IMR-90 (cell line): ENCODE measurements at regions not wholly inside any gene's neighbourhood (a gene's known extent, or its start where the extent isn't known, plus 50 kb on each side); places are given as distances from the start of the nearest gene placed in this dataset.

Experiments
- ATAC-seq: fragments of 200-7000 bp; cut with Tn5 transposase; 2 replicates; pipeline ENCODE4 v1.9.1; 2020; ENCODE audit warnings: low read depth, mild to moderate bottlenecking, moderate library complexity
- BruUV-seq: library from RNA; stranded (reverse); fragments of 400-500 nt; replicated peaks from 2 replicates; lab custom pipeline; 2021; lab: Mats Ljungman, UMichigan
- CTCF ChIA-PET: fragments of 300-600 bp; formaldehyde crosslinking; extraction: SDS; loops from one replicate; lab custom pipeline; 2021; ENCODE audit warnings: antibody characterized with exemption; lab: Yijun Ruan, JAX
- POLR2A ChIA-PET: fragments of 300-600 bp; sonication (Branson Sonifier 250); formaldehyde crosslinking; loops from one replicate; lab custom pipeline; 2022; ENCODE audit warnings: antibody characterized with exemption; ENCODE audit not compliant: unreplicated experiment; lab: Charles Lee
- DNase-seq: peaks from one replicate; pipeline ENCODE4 v3.0.0; 2013
- H2AFZ ChIP-seq: replicated peaks from 2 replicates; pipeline ENCODE3; 2013; ENCODE audit warnings: low read length, mild to moderate bottlenecking; ENCODE audit not compliant: poor library complexity
- H2AK5ac ChIP-seq: 2 replicates; pipeline ENCODE4 v1.6.1; 2013; ENCODE audit warnings: low read depth, low read length, inconsistent platforms
- H2AK9ac ChIP-seq: replicated peaks from 2 replicates; pipeline ENCODE3; 2013; ENCODE audit warnings: mild to moderate bottlenecking, low read depth, low read length, moderate library complexity; ENCODE audit not compliant: poor library complexity
- H2BK120ac ChIP-seq: 2 replicates; pipeline ENCODE4 v1.6.1; 2013; ENCODE audit warnings: low read depth, low read length, inconsistent platforms
- H2BK15ac ChIP-seq: 3 replicates; pipeline ENCODE4 v1.6.1; 2013; ENCODE audit warnings: low read depth, low read length, inconsistent platforms
- H2BK20ac ChIP-seq: 2 replicates; pipeline ENCODE4 v1.6.1; 2013; ENCODE audit warnings: low read depth, mild to moderate bottlenecking, inconsistent platforms, low read length, moderate library complexity
- H2BK5ac ChIP-seq: 2 replicates; pipeline ENCODE4 v1.6.1; 2013; ENCODE audit warnings: mild to moderate bottlenecking, low read depth, low read length, inconsistent platforms; ENCODE audit not compliant: poor library complexity, severe bottlenecking
- H3K14ac ChIP-seq: replicated peaks from 2 replicates; pipeline ENCODE4 v1.6.1; 2013; ENCODE audit warnings: low read depth, low read length, inconsistent platforms
- H3K18ac ChIP-seq: 2 replicates; pipeline ENCODE4 v1.6.1; 2013; ENCODE audit warnings: low read depth, low read length, control low read depth
- H3K23ac ChIP-seq: 2 replicates; pipeline ENCODE4 v1.6.1; 2013; ENCODE audit warnings: low read depth, low read length, inconsistent platforms
- H3K27ac ChIP-seq: 2 replicates; pipeline ENCODE4 v1.5.1; 2013; ENCODE audit warnings: mild to moderate bottlenecking, control low read depth, low read length; ENCODE audit not compliant: insufficient read depth
- H3K27me3 ChIP-seq: 2 replicates; pipeline ENCODE4 v1.6.1; 2013; ENCODE audit warnings: low read length; ENCODE audit not compliant: control insufficient read depth, insufficient read depth
- H3K36me3 ChIP-seq: 2 replicates; pipeline ENCODE4 v1.6.1; 2013; ENCODE audit warnings: low read length, mixed read lengths; ENCODE audit not compliant: control insufficient read depth, insufficient read depth
- H3K4ac ChIP-seq: 2 replicates; pipeline ENCODE4 v1.6.1; 2013; ENCODE audit warnings: low read depth, low read length, inconsistent platforms
- H3K4me1 ChIP-seq: 2 replicates; pipeline ENCODE4 v1.6.1; 2013; ENCODE audit warnings: low read length, mixed read lengths; ENCODE audit not compliant: control insufficient read depth, insufficient read depth
- H3K4me2 ChIP-seq: 2 replicates; pipeline ENCODE4 v1.6.1; 2013; ENCODE audit warnings: low read depth, mild to moderate bottlenecking, control low read depth, low read length, moderate library complexity
- H3K4me3 ChIP-seq: 2 replicates; pipeline ENCODE4 v1.5.1; 2013; ENCODE audit warnings: low read depth, mild to moderate bottlenecking, control low read depth, low read length, moderate library complexity; ENCODE audit not compliant: insufficient read depth
- H3K56ac ChIP-seq: 2 replicates; pipeline ENCODE4 v1.6.1; 2013; ENCODE audit warnings: low read length, inconsistent platforms; ENCODE audit not compliant: insufficient read depth; ENCODE audit errors: extremely low read depth
- H3K79me1 ChIP-seq, 2 experiments: 2 replicates each; pipeline ENCODE4 v1.6.1; 2013; ENCODE audit warnings: low read length in 2 of 2, inconsistent platforms in 1 of 2, low read depth in 1 of 2
- H3K9ac ChIP-seq: 2 replicates; pipeline ENCODE4 v1.6.1; 2013; ENCODE audit warnings: low read depth, low read length, control low read depth
- H3K9me1 ChIP-seq: 2 replicates; pipeline ENCODE4 v1.6.1; 2013; ENCODE audit warnings: low read length, inconsistent platforms; ENCODE audit not compliant: insufficient read depth
- H3K9me3 ChIP-seq: 2 replicates; pipeline ENCODE4 v1.6.1; 2013; ENCODE audit warnings: low read length; ENCODE audit not compliant: control insufficient read depth, insufficient read depth
- H4K20me1 ChIP-seq: 2 replicates; pipeline ENCODE4 v1.6.1; 2013; ENCODE audit warnings: low read length, inconsistent platforms; ENCODE audit not compliant: insufficient read depth
- H4K5ac ChIP-seq: 2 replicates; pipeline ENCODE4 v1.6.1; 2013; ENCODE audit warnings: mild to moderate bottlenecking, low read depth, low read length, control low read depth
- H4K8ac ChIP-seq, 2 experiments: 2 replicates each; pipeline ENCODE4 v1.6.1; 2013; ENCODE audit warnings: low read depth in 2 of 2, low read length in 2 of 2, control low read depth in 1 of 2, inconsistent platforms in 1 of 2
- H4K91ac ChIP-seq: 2 replicates; pipeline ENCODE4 v1.6.1; 2013; ENCODE audit warnings: low read depth, low read length, inconsistent platforms; ENCODE audit not compliant: insufficient read depth
- RAD21 ChIP-seq: IDR thresholded peaks from 2 replicates; pipeline ENCODE4 v1.6.1; 2012; ENCODE audit warnings: low read length, improper control_type of control experiment
- RCOR1 ChIP-seq: IDR thresholded peaks from 2 replicates; pipeline ENCODE4 v1.6.1; 2012; ENCODE audit warnings: mild to moderate bottlenecking, low read length, improper control_type of control experiment; ENCODE audit not compliant: insufficient replicate concordance
- WGBS, 2 experiments: methylation state at CpG; one replicate each; pipeline versions ENCODE4 v1.1.5 to v1.1.7; 2013; ENCODE audit warnings: missing lambda C conversion rate in 2 of 2; ENCODE audit not compliant: insufficient read length in 1 of 2; ENCODE audit errors: extremely low coverage in 2 of 2; 5-methylcytosine and 5-hydroxymethylcytosine counted together
- dilution Hi-C: fragments of 300-500 bp; cut with HindIII; formaldehyde crosslinking; loops from one replicate; pipeline ENCODE4 v1.14.3; 2018; ENCODE audit warnings: low sequenced_read_pairs; ENCODE audit not compliant: unreplicated experiment
- in situ Hi-C: fragments of 300-500 bp; cut with MboI; formaldehyde crosslinking; loops from 3 replicates; pipeline ENCODE4 v1.14.3; 2019; ENCODE audit warnings: low sequenced_read_pairs, inconsistent platforms, mixed read lengths
- intact Hi-C: fragments of 100-400 bp; cut with micrococcal nuclease; formaldehyde crosslinking; loops from 2 replicates; pipeline ENCODE4 v1.10.0; 2022
- TF ChIP-seq, protein P1 (sequence below): conservative IDR thresholded peaks from 2 replicates; pipeline ENCODE4 v1.5.1; 2012; ENCODE audit warnings: mild to moderate bottlenecking, low read depth, low read length, improper control_type of control experiment

DNA sequence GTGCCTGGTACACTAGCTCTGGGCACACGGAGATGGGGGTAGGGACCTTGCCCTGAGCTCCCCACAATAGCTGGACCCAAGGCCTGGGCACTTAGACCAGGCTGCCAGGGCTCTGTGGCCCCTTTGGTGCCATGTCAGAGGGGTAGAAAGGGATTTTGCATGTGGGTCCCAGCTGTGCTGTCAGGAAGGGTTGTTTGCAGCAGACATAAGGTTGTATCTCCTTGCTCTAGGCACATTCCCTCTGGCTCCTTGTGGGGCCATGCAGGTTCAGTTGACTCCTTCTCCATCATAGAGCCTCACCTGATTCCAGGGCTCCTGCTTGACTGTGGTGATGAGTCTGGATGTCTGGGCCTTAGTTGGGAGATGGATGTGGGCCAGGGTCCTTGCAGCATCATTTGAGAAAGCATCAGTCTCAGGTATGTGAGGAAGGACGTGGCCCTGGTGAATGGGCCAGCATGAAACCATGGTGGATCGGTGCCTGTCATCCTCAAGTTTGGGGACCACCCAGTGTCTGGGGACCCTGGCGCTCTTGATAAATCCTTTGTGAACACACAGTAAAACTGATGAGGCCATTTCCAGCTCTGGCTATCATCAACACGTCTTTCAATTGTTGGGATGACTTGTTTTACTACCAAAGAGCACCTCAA is 461.9 kb upstream of the HS6ST1 start:
- Histone ChIP-seq H3K14ac (no peak overlapping the region), H3K36me3 (no peaks in the 10 kb centered on the region), H3K9me1 (no peaks in the 10 kb centered on the region), H2AK5ac (no peak overlapping the region), H3K4me1 (no peaks in the 10 kb centered on the region), H3K56ac (no peak overlapping the region), H3K18ac (no peak overlapping the region), H3K4me2 (no peak overlapping the region), H3K4ac (no peak overlapping the region), H4K8ac (no peak overlapping the region), H3K23ac (no peak overlapping the region), H3K79me1 (no peaks in the 10 kb centered on the region), H4K5ac (no peak overlapping the region), H3K9ac (no peak overlapping the region), H2AFZ (no peak overlapping the region), H4K91ac (no peak overlapping the region), H3K27me3 (peaks cover 8% of the 10 kb centered on the region; the same call in 1 of the 2 replicates), H2AK9ac (no peak overlapping the region), H2BK120ac (no peak overlapping the region), H4K20me1 (no peaks in the 10 kb centered on the region), H3K27ac (no peak overlapping the region), H2BK5ac (no peak overlapping the region), H2BK20ac (no peak overlapping the region), H3K4me3 (no peak overlapping the region), H2BK15ac (no peak overlapping the region), H3K9me3 (no peaks in the 10 kb centered on the region)
- dilution Hi-C loops = no loop called here
- no peak for DNase-seq
- ChIA-PET CTCF (no interaction called here), POLR2A (no interaction called here)
- in situ Hi-C loops = no loop called here
- intact Hi-C loops = no loop called here
- TF ChIP-seq, protein P1, sequence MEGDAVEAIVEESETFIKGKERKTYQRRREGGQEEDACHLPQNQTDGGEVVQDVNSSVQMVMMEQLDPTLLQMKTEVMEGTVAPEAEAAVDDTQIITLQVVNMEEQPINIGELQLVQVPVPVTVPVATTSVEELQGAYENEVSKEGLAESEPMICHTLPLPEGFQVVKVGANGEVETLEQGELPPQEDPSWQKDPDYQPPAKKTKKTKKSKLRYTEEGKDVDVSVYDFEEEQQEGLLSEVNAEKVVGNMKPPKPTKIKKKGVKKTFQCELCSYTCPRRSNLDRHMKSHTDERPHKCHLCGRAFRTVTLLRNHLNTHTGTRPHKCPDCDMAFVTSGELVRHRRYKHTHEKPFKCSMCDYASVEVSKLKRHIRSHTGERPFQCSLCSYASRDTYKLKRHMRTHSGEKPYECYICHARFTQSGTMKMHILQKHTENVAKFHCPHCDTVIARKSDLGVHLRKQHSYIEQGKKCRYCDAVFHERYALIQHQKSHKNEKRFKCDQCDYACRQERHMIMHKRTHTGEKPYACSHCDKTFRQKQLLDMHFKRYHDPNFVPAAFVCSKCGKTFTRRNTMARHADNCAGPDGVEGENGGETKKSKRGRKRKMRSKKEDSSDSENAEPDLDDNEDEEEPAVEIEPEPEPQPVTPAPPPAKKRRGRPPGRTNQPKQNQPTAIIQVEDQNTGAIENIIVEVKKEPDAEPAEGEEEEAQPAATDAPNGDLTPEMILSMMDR = no peak
- TF ChIP-seq RAD21 (no peak), RCOR1 (no peak)
- ATAC-seq = no peak
- BruUV-seq = no TSS peak
- WGBS, 2 experiments = 13% methylated on average over 1 of the region's 5 CpGs; no CpG with 5 or more reads in 1 of the 2 experiments
